OCI-LY3 (cell line): ENCODE measurements at regions not wholly inside any gene's neighbourhood (a gene's known extent, or its start where the extent isn't known, plus 50 kb on each side); places are given as distances from the start of the nearest gene placed in this dataset.

Experiments
- H2AFZ ChIP-seq: fragments of 200-600, 300-600 bp; shearing (Covaris generic); 2 replicates; pipeline ENCODE4 v1.6.0; 2014; ENCODE audit warnings: antibody characterized with exemption, low read depth, low read length
- H3K27ac ChIP-seq: fragments of 200-600, 300-600 bp; sonication (generic); 2 replicates; pipeline ENCODE4 v1.5.1; 2014; ENCODE audit warnings: mild to moderate bottlenecking, low read length, moderate library complexity, mixed read lengths
- H3K27me3 ChIP-seq: fragments of 200-600, 300-600 bp; sonication (generic); 2 replicates; pipeline ENCODE4 v1.6.1; 2014; ENCODE audit warnings: low read depth, low read length, mixed read lengths
- H3K36me3 ChIP-seq: fragments of 200-600, 300-600 bp; sonication (generic); replicated peaks from 2 replicates; pipeline ENCODE3; 2014; ENCODE audit warnings: low read depth, low read length, mixed read lengths
- H3K4me1 ChIP-seq: fragments of 300-600, 200-600 bp; sonication (generic); 2 replicates; pipeline ENCODE4 v1.6.1; 2014; ENCODE audit warnings: low read length, mixed read lengths
- H3K4me2 ChIP-seq: fragments of 200-600, 300-600 bp; sonication (generic); 2 replicates; pipeline ENCODE4 v1.6.1; 2014; ENCODE audit warnings: low read length, mixed read lengths
- H3K4me3 ChIP-seq: fragments of 300-600, 200-600 bp; sonication (generic); 2 replicates; pipeline ENCODE4 v1.5.1; 2014; ENCODE audit warnings: antibody characterized with exemption, mild to moderate bottlenecking, low read length, moderate library complexity
- H3K79me2 ChIP-seq: fragments of 300-600, 200-600 bp; shearing (Covaris generic); 2 replicates; pipeline ENCODE4 v1.6.1; 2014; ENCODE audit warnings: mild to moderate bottlenecking, low read length, mixed read lengths
- H3K9ac ChIP-seq: fragments of 300-600, 200-600 bp; shearing (Covaris generic); 2 replicates; pipeline ENCODE4 v1.6.0; 2014; ENCODE audit warnings: mild to moderate bottlenecking, low read length, moderate library complexity
- H3K9me3 ChIP-seq: fragments of 200-600, 300-600 bp; shearing (Covaris generic); 2 replicates; pipeline ENCODE4 v1.6.1; 2014; ENCODE audit warnings: low read length, mixed read lengths; ENCODE audit not compliant: insufficient read depth
- H4K20me1 ChIP-seq: fragments of 200-600, 300-600 bp; sonication (generic); 2 replicates; pipeline ENCODE4 v1.6.1; 2016; ENCODE audit warnings: low read length, mixed read lengths; ENCODE audit not compliant: insufficient read depth
- CTCF ChIP-seq: fragments of 200-600, 300-600 bp; sonication (generic); IDR thresholded peaks from 2 replicates; pipeline ENCODE4 v1.5.1; 2014; ENCODE audit warnings: antibody characterized with exemption, low read length, low read depth
- EZH2phosphoT487 ChIP-seq: fragments of 200-600 bp; shearing (Covaris generic); IDR thresholded peaks from 2 replicates; pipeline ENCODE4 v1.6.1; 2018; ENCODE audit warnings: antibody characterized with exemption, mixed run types, low read depth

GRCh38 chr4:92183825-92184224 lies 119.9 kb upstream of the GRID2 start:
- Histone ChIP-seq H3K27ac (no peak overlapping the region), H3K79me2 (no peaks in the 10 kb centered on the region), H4K20me1 (no peaks in the 10 kb centered on the region), H3K36me3 (no peaks in the 10 kb centered on the region), H3K27me3 (no peaks in the 10 kb centered on the region), H3K4me3 (no peak overlapping the region), H2AFZ (no peak overlapping the region), H3K4me1 (no peaks in the 10 kb centered on the region), H3K9me3 (no peaks in the 10 kb centered on the region), H3K4me2 (no peak overlapping the region), H3K9ac (no peak overlapping the region)
- TF ChIP-seq EZH2phosphoT487 (no peak), CTCF (no peak)

- Histone ChIP-seq H3K4me2 (no peak overlapping the region), H3K4me1 (no peaks in the 10 kb centered on the region), H3K36me3 (no peaks in the 10 kb centered on the region), H2AFZ (no peak overlapping the region), H3K27me3 (no peaks in the 10 kb centered on the region), H3K27ac (no peak overlapping the region), H3K79me2 (no peaks in the 10 kb centered on the region), H3K4me3 (no peak overlapping the region), H4K20me1 (no peaks in the 10 kb centered on the region), H3K9ac (no peak overlapping the region), H3K9me3 (no peaks in the 10 kb centered on the region)
- no peak for TF ChIP-seq CTCF
- no peak for TF ChIP-seq EZH2phosphoT487
Measured at GRCh38 chr4:92184566-92184965, 119.2 kb upstream of the GRID2 start.

GRCh38 chr4:92186239-92186638 lies 117.5 kb upstream of the GRID2 start:
- TF ChIP-seq EZH2phosphoT487 (no peak), CTCF (no peak)
- Histone ChIP-seq H3K27ac (no peak overlapping the region), H3K4me2 (no peak overlapping the region), H3K4me3 (no peak overlapping the region), H3K9me3 (no peaks in the 10 kb centered on the region), H3K79me2 (no peaks in the 10 kb centered on the region), H3K36me3 (no peaks in the 10 kb centered on the region), H3K4me1 (no peaks in the 10 kb centered on the region), H3K9ac (no peak overlapping the region), H2AFZ (no peak overlapping the region), H4K20me1 (no peaks in the 10 kb centered on the region), H3K27me3 (no peaks in the 10 kb centered on the region)

- Histone ChIP-seq H3K36me3 (no peaks in the 10 kb centered on the region), H3K4me1 (no peaks in the 10 kb centered on the region), H3K9me3 (no peaks in the 10 kb centered on the region)
Measured at GRCh38 chr4:92189146-92189545, 114.6 kb upstream of the GRID2 start.

More at GRCh38 chr4:92189146-92189545, 114.6 kb upstream of the GRID2 start:
- no peak overlapping the region for H3K4me2 ChIP-seq
- no peak overlapping the region for H3K9ac ChIP-seq
- TF ChIP-seq CTCF (no peak), EZH2phosphoT487 (no peak)
- H3K27me3 ChIP-seq, result no peaks in the 10 kb centered on the region
- no peak overlapping the region for H3K27ac ChIP-seq
- no peaks in the 10 kb centered on the region for H4K20me1 ChIP-seq
- no peak overlapping the region for H2AFZ ChIP-seq
- no peaks in the 10 kb centered on the region for H3K79me2 ChIP-seq
- H3K4me3 ChIP-seq, result no peak overlapping the region
